HG03439 (cell line): ENCODE measurements at regions not wholly inside any gene's neighbourhood (a gene's known extent, or its start where the extent isn't known, plus 50 kb on each side); places are given as distances from the start of the nearest gene placed in this dataset.
"Not testable (repeated sequence)": the region's sequence is repeated elsewhere in the genome, so short reads cannot be mapped to it uniquely, and the experiment has no call there.

Experiments used
- ATAC-seq: cut with Tn5 transposase; IDR thresholded peaks from one replicate; pipeline ENCODE4 v1.9.1; 2021; ENCODE audit warnings: mild to moderate bottlenecking, moderate library complexity; ENCODE audit not compliant: unreplicated experiment

- no peak for ATAC-seq
These were observed 445.1 kb upstream of the CDH20 start for GRCh38 chr18:60888071-60888624.

- ATAC-seq: no peak
These were observed 443.8 kb upstream of the CDH20 start for GRCh38 chr18:60889442-60889841.

- no peak for ATAC-seq
These were observed 441.3 kb upstream of the CDH20 start for GRCh38 chr18:60891936-60892335.

- no peak for ATAC-seq
These were observed 440.8 kb upstream of the CDH20 start for GRCh38 chr18:60892441-60892840.

- no peak for ATAC-seq
These were observed 440.4 kb upstream of the CDH20 start for GRCh38 chr18:60892855-60893254.

- no peak for ATAC-seq
These were observed 439.7 kb upstream of the CDH20 start for GRCh38 chr18:60893355-60894097.

GRCh38 chr18:60894254-60894945 lies 438.8 kb upstream of the CDH20 start:
- no peak for ATAC-seq

- ATAC-seq: no peak
These were observed 438.0 kb upstream of the CDH20 start for GRCh38 chr18:60895181-60895580.

GRCh38 chr18:60898111-60898510 lies 435.1 kb upstream of the CDH20 start:
- ATAC-seq: no peak

GRCh38 chr18:60905699-60906098 lies 427.5 kb upstream of the CDH20 start:
- no peak for ATAC-seq

- no peak for ATAC-seq
These were observed 422.7 kb upstream of the CDH20 start for GRCh38 chr18:60910534-60910933.

- ATAC-seq: no peak
These were observed 421.7 kb upstream of the CDH20 start for GRCh38 chr18:60911504-60911903.

- no peak for ATAC-seq
These were observed 418.1 kb upstream of the CDH20 start for GRCh38 chr18:60915160-60915559.

- not testable (repeated sequence) for ATAC-seq
These were observed 414.4 kb upstream of the CDH20 start for GRCh38 chr18:60918862-60919261.

- no peak for ATAC-seq
These were observed 407.3 kb upstream of the CDH20 start for GRCh38 chr18:60925892-60926291.

- ATAC-seq: no peak
These were observed 403.3 kb upstream of the CDH20 start for GRCh38 chr18:60929966-60930365.

- ATAC-seq: no peak
These were observed 398.0 kb upstream of the CDH20 start for GRCh38 chr18:60935041-60935910.

- no peak for ATAC-seq
These were observed 397.1 kb upstream of the CDH20 start for GRCh38 chr18:60936101-60936500.

- no peak for ATAC-seq
These were observed 389.9 kb upstream of the CDH20 start for GRCh38 chr18:60943297-60943696.

GRCh38 chr18:60950634-60951033 lies 382.6 kb upstream of the CDH20 start:
- no peak for ATAC-seq

GRCh38 chr18:60951091-60951490 lies 382.1 kb upstream of the CDH20 start:
- ATAC-seq: no peak
